Astrocyte (in vitro differentiated cells and primary cell): ENCODE measurements at regions not wholly inside any gene's neighbourhood (a gene's known extent, or its start where the extent isn't known, plus 50 kb on each side); places are given as distances from the start of the nearest gene placed in this dataset.

Experiments used
- DNase-seq: peaks from one replicate; pipeline ENCODE4 v3.0.0-alpha.2; 2010; ENCODE audit warnings: low read depth
- FAIRE-seq: peaks from 2 replicates; lab custom pipeline; 2011; peaks lifted over from hg19 to GRCh38; lab: Jason Lieb, UNC
- H2AFZ ChIP-seq: 2 replicates; pipeline ENCODE4 v1.6.0; 2012; ENCODE audit warnings: low read depth, low read length, inconsistent platforms
- H3K27ac ChIP-seq: 2 replicates; pipeline ENCODE4 v1.5.1; 2011; ENCODE audit warnings: low read depth, low read length, inconsistent platforms
- H3K27me3 ChIP-seq: 2 replicates; pipeline ENCODE4 v1.6.0; 2011; ENCODE audit warnings: low read length, inconsistent platforms; ENCODE audit not compliant: insufficient read depth
- H3K36me3 ChIP-seq: 2 replicates; pipeline ENCODE4 v1.5.1; 2011; ENCODE audit warnings: low read length, inconsistent platforms; ENCODE audit not compliant: insufficient read depth
- H3K4me1 ChIP-seq: 2 replicates; pipeline ENCODE4 v1.5.1; 2011; ENCODE audit warnings: low read length, inconsistent platforms; ENCODE audit not compliant: insufficient read depth
- H3K4me2 ChIP-seq: 2 replicates; pipeline ENCODE4 v1.6.0; 2012; ENCODE audit warnings: low read length, inconsistent platforms
- H3K4me3 ChIP-seq: 2 replicates; pipeline ENCODE4 v1.5.1; 2011; ENCODE audit warnings: low read depth, mild to moderate bottlenecking, low read length, inconsistent platforms; ENCODE audit not compliant: insufficient read depth
- H3K79me2 ChIP-seq: 2 replicates; pipeline ENCODE4 v1.6.0; 2012; ENCODE audit warnings: mild to moderate bottlenecking, low read length, inconsistent platforms; ENCODE audit not compliant: insufficient read depth
- H3K9ac ChIP-seq: 2 replicates; pipeline ENCODE4 v1.6.0; 2012; ENCODE audit warnings: mild to moderate bottlenecking, low read length, inconsistent platforms
- H3K9me3 ChIP-seq: 2 replicates; pipeline ENCODE4 v1.5.1; 2012; ENCODE audit warnings: low read depth, mild to moderate bottlenecking, low read length, inconsistent platforms; ENCODE audit not compliant: insufficient read depth
- H4K20me1 ChIP-seq: 2 replicates; pipeline ENCODE4 v1.6.0; 2012; ENCODE audit warnings: low read length, inconsistent platforms; ENCODE audit not compliant: insufficient read depth
- H3K27ac Mint-ChIP-seq: one replicate; pipeline ENCODE4 v1.8.0; 2021; ENCODE audit warnings: mild to moderate bottlenecking, mixed read lengths; ENCODE audit not compliant: unreplicated experiment
- H3K27me3 Mint-ChIP-seq: one replicate; pipeline ENCODE4 v1.8.0; 2021; ENCODE audit warnings: low read depth, mixed read lengths; ENCODE audit not compliant: unreplicated experiment
- H3K36me3 Mint-ChIP-seq: one replicate; pipeline ENCODE4 v1.8.0; 2021; ENCODE audit warnings: low read depth, mixed read lengths; ENCODE audit not compliant: unreplicated experiment
- H3K4me1 Mint-ChIP-seq: one replicate; pipeline ENCODE4 v1.8.0; 2021; ENCODE audit warnings: low read depth, mixed read lengths; ENCODE audit not compliant: unreplicated experiment
- H3K4me3 Mint-ChIP-seq: one replicate; pipeline ENCODE4 v1.8.0; 2021; ENCODE audit warnings: mild to moderate bottlenecking, moderate library complexity, mixed read lengths; ENCODE audit not compliant: unreplicated experiment
- H3K9me3 Mint-ChIP-seq: one replicate; pipeline ENCODE4 v1.8.0; 2021; ENCODE audit warnings: mild to moderate bottlenecking, mixed read lengths; ENCODE audit not compliant: unreplicated experiment
- EZH2 ChIP-seq: IDR thresholded peaks from 2 replicates; pipeline ENCODE4 v1.6.1; 2012; ENCODE audit warnings: mild to moderate bottlenecking, low read length, inconsistent platforms; ENCODE audit not compliant: insufficient read depth
- TF ChIP-seq, protein P1 (sequence below): IDR thresholded peaks from 2 replicates; pipeline ENCODE4 v1.5.1; 2011; ENCODE audit warnings: low read depth, mild to moderate bottlenecking, inconsistent platforms, low read length, moderate library complexity; ENCODE audit not compliant: insufficient read depth

DNA sequence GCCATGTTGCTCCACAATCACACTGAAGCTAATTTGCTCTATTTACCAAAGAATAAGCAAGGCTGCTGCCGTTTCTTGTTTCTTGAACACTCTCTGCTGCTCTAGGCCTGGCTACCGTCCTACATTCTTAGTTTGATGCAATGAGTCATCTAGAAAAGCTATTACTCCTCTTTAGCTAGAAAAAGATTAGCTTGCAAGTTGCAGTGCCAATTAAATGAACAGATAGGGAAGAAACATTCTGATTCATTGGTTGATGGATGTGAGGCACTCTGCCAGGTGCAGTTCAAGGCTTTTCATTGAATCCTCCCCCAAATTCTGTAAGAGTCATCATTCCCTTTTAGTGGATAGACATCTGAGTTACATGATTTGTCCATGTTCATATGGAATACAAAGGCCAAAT lies 807.7 kb upstream of the AMELY start:
- Histone ChIP-seq H3K27me3 (no peaks in the 10 kb centered on the region), H3K79me2 (no peaks in the 10 kb centered on the region), H2AFZ (no peak overlapping the region), H3K4me2 (peak overlapping the region; percentile 48), H3K4me3 (no peak overlapping the region), H3K27ac (peak overlapping the region; percentile 30), H3K9me3 (no peaks in the 10 kb centered on the region), H4K20me1 (no peaks in the 10 kb centered on the region), H3K9ac (no peak overlapping the region), H3K36me3 (no peaks in the 10 kb centered on the region), H3K4me1 (peaks cover 19% of the 10 kb centered on the region)
- H3K36me3 Mint-ChIP-seq, result no peaks in the 10 kb centered on the region
- FAIRE-seq, result no peak
- peaks cover 30% of the 10 kb centered on the region for H3K4me1 Mint-ChIP-seq
- no peaks in the 10 kb centered on the region for H3K9me3 Mint-ChIP-seq
- DNase-seq, result no peak
- TF ChIP-seq, protein P1, sequence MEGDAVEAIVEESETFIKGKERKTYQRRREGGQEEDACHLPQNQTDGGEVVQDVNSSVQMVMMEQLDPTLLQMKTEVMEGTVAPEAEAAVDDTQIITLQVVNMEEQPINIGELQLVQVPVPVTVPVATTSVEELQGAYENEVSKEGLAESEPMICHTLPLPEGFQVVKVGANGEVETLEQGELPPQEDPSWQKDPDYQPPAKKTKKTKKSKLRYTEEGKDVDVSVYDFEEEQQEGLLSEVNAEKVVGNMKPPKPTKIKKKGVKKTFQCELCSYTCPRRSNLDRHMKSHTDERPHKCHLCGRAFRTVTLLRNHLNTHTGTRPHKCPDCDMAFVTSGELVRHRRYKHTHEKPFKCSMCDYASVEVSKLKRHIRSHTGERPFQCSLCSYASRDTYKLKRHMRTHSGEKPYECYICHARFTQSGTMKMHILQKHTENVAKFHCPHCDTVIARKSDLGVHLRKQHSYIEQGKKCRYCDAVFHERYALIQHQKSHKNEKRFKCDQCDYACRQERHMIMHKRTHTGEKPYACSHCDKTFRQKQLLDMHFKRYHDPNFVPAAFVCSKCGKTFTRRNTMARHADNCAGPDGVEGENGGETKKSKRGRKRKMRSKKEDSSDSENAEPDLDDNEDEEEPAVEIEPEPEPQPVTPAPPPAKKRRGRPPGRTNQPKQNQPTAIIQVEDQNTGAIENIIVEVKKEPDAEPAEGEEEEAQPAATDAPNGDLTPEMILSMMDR, result no peak
- no peak for TF ChIP-seq EZH2
- H3K4me3 Mint-ChIP-seq, result no peak overlapping the region
- no peaks in the 10 kb centered on the region for H3K27me3 Mint-ChIP-seq
- no peak overlapping the region for H3K27ac Mint-ChIP-seq

DNA sequence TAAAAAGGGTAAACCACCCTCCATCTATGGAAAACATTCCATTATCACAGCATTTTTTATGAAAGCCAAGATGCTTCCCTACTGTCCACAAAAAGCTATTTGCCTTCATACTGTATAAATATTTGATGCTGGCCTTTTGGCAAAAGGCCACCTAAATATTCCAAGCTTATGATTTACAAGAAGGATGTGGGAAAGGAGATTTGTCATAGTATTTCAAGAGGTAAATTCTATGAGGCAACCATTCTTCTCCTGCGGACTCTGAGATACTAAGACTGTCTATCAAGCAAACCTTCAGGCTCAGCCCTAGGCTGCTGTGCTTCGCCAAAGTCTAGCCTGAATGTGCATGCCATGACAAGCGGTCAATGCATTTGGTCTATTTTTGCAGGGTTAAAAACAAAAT lies 807.1 kb upstream of the AMELY start:
- Histone ChIP-seq H4K20me1 (no peaks in the 10 kb centered on the region), H3K4me3 (no peak overlapping the region), H2AFZ (no peak overlapping the region), H3K4me2 (peak overlapping the region; percentile 48), H3K27me3 (no peaks in the 10 kb centered on the region), H3K9me3 (no peaks in the 10 kb centered on the region), H3K4me1 (peaks cover 19% of the 10 kb centered on the region), H3K79me2 (no peaks in the 10 kb centered on the region), H3K27ac (peak overlapping the region; percentile 53), H3K9ac (no peak overlapping the region), H3K36me3 (no peaks in the 10 kb centered on the region)
- Mint-ChIP-seq H3K27ac (no peak overlapping the region), H3K9me3 (no peaks in the 10 kb centered on the region), H3K36me3 (no peaks in the 10 kb centered on the region), H3K4me3 (no peak overlapping the region), H3K4me1 (peaks cover 24% of the 10 kb centered on the region), H3K27me3 (no peaks in the 10 kb centered on the region)
- TF ChIP-seq EZH2, result no peak
- TF ChIP-seq, protein P1, result no peak
- FAIRE-seq (no peak), DNase-seq (no peak)

DNA sequence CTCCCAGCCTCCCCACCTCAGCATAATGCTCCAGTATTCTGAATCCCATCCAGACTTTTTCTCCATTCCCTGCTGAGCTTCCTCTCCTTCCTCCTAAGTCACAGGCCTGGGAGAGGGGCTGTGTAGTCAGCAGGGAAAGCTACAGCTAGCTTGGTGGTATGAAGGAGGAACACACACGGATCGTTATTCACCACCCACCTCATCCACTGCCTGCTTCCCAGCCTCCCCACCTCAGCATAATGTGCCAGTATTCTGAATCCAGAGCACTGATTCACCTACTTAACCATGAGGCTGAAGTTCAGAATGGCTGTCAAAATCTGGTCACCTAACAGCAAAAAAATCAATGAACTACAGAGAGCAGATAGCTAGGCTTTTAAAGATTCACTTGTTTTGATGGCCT lies 806.6 kb upstream of the AMELY start:
- H3K27ac Mint-ChIP-seq, result peak overlapping the region; percentile 18
- peaks cover 19% of the 10 kb centered on the region for H3K4me1 ChIP-seq
- H3K27me3 ChIP-seq, result no peaks in the 10 kb centered on the region
- H3K9ac ChIP-seq, result peak overlapping the region; percentile 35
- no peak overlapping the region for H3K4me3 ChIP-seq
- no peaks in the 10 kb centered on the region for H3K27me3 Mint-ChIP-seq
- no peaks in the 10 kb centered on the region for H4K20me1 ChIP-seq
- no peaks in the 10 kb centered on the region for H3K9me3 Mint-ChIP-seq
- peaks cover 24% of the 10 kb centered on the region for H3K4me1 Mint-ChIP-seq
- TF ChIP-seq, protein P1, result no peak
- no peak for TF ChIP-seq EZH2
- H3K36me3 ChIP-seq, result no peaks in the 10 kb centered on the region
- peak overlapping the region; percentile 53 for H3K27ac ChIP-seq
- H3K9me3 ChIP-seq, result no peaks in the 10 kb centered on the region
- FAIRE-seq, result no peak
- H3K79me2 ChIP-seq, result no peaks in the 10 kb centered on the region
- peak overlapping the region; percentile 8 for H3K4me2 ChIP-seq
- no peak overlapping the region for H3K4me3 Mint-ChIP-seq
- DNase-seq, result no peak
- peak overlapping the region; percentile 34 for H2AFZ ChIP-seq
- no peaks in the 10 kb centered on the region for H3K36me3 Mint-ChIP-seq
